Fibroblast of mammary gland (primary cell): ENCODE measurements at regions not wholly inside any gene's neighbourhood (a gene's known extent, or its start where the extent isn't known, plus 50 kb on each side); places are given as distances from the start of the nearest gene placed in this dataset.

Source experiments
- DNase-seq: peaks from one replicate; pipeline ENCODE4 v3.0.0-alpha.2; 2010; ENCODE audit warnings: low read depth
- H3K4me3 ChIP-seq: 2 replicates; pipeline ENCODE4 v1.5.1; 2011; ENCODE audit warnings: low read depth, mild to moderate bottlenecking, low read length, moderate library complexity; ENCODE audit not compliant: control insufficient read depth
- CTCF ChIP-seq: conservative IDR thresholded peaks from 2 replicates; pipeline ENCODE4 v1.5.1; 2011; ENCODE audit warnings: low read depth, low read length, inconsistent platforms; ENCODE audit not compliant: control insufficient read depth, insufficient read depth

- peak; percentile 24 for DNase-seq
- no peak overlapping the region for H3K4me3 ChIP-seq
- no peak for TF ChIP-seq CTCF
Measured at GRCh38 chr12:75613981-75614380, 102.6 kb upstream of the KRR1 start.

- TF ChIP-seq CTCF = no peak
- DNase-seq = no peak
- H3K4me3 ChIP-seq = no peak overlapping the region
Measured at GRCh38 chr12:75611041-75611440, 99.6 kb upstream of the KRR1 start.

GRCh38 chr12:75606956-75607355, 95.5 kb upstream of the KRR1 start:
- H3K4me3 ChIP-seq = no peak overlapping the region
- no peak for DNase-seq
- TF ChIP-seq CTCF = no peak

DNA sequence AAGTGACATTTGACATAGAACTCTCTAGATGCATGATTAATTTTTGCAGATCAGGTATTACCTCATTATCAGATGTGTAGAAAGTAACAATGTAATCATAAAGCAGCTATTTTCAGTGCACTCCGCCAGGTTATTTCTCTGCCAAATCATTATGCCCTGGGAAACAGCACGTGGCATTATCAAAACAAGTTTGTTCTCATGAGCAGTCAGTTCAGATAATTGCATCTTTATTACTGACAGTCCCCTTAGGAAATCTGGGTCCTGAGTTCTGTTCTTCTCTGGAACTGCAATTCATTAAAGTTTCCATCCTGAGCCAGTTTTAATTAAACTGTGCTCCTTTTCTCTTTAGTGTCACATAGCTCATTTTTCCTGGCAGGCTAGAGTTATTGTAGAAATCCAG, 94.7 kb upstream of the KRR1 start:
- H3K4me3 ChIP-seq = no peak overlapping the region
- peak; percentile 24 for DNase-seq
- TF ChIP-seq CTCF = no peak

GRCh38 chr12:75603475-75603874, 92.1 kb upstream of the KRR1 start:
- TF ChIP-seq CTCF = no peak
- peak; percentile 62 for DNase-seq
- H3K4me3 ChIP-seq = no peak overlapping the region

- no peak overlapping the region for H3K4me3 ChIP-seq
- DNase-seq = no peak
- TF ChIP-seq CTCF = no peak
Measured at GRCh38 chr12:75602106-75602505, 90.7 kb upstream of the KRR1 start.

DNA sequence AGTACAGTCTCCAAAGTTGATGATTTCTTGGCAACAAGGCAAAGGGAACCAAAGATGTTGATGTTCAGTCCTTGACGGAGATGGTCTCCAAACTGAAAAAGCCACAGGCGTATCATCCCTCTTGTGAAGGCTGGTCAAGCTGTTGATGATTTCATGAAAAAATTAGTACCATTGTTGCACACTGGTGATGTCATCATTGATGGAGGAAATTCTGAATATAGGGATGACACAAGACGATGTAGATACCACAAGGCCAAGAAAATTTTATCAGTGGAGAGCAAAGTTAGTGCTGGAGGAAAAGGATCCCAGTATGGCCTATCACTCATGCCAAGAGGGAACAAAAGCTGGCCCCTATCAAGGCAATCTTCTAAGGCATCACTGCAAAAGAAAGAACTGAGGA, 88.7 kb upstream of the KRR1 start:
- no peak for DNase-seq
- TF ChIP-seq CTCF = no peak
- no peak overlapping the region for H3K4me3 ChIP-seq
